Sigmoid colon (tissue), 6 donors: ENCODE measurements at regions not wholly inside any gene's neighbourhood (a gene's known extent, or its start where the extent isn't known, plus 50 kb on each side); places are given as distances from the start of the nearest gene placed in this dataset.
"Not testable (repeated sequence)": the region's sequence is repeated elsewhere in the genome, so short reads cannot be mapped to it uniquely, and the experiment has no call there.

Experiments
- DNase-seq: peaks from one replicate; pipeline ENCODE4 v3.0.0-alpha.2; 2019
- H3K27ac ChIP-seq, 4 donors: fragments of 200-600 bp; sonication (generic); one replicate each; pipeline ENCODE4 v1.5.1; 2016 to 2019; ENCODE audit warnings: mild to moderate bottlenecking in 1 of 4
- H3K27me3 ChIP-seq, 3 donors: fragments of 200-600 bp; sonication (generic); one replicate each; pipeline ENCODE4 v1.5.1; 2019; ENCODE audit warnings: mild to moderate bottlenecking in 1 of 3
- H3K36me3 ChIP-seq, 4 donors: fragments of 200-600 bp; sonication (generic); one replicate each; pipeline ENCODE4 v1.5.1; 2016 to 2019
- H3K4me1 ChIP-seq, 4 donors: fragments of 200-600 bp; sonication (generic); one replicate each; pipeline ENCODE4 v1.5.1; 2017 to 2019
- H3K4me3 ChIP-seq, 4 donors: fragments of 200-600 bp; sonication (generic); one replicate each; pipeline ENCODE4 v1.5.1; 2017 to 2019; ENCODE audit warnings: mild to moderate bottlenecking in 2 of 4, moderate library complexity in 1 of 4
- H3K9me3 ChIP-seq, 4 donors: fragments of 200-600 bp in 3 of 4; sonication (generic) in 3 of 4; one replicate each; pipeline versions ENCODE4 v1.5.1 to v1.6.1; 2013 to 2019
- WGBS, 2 donors: extraction: QIAGEN DNeasy Blood & Tissue Kit; methylation state at CpG; one replicate each; pipeline ENCODE4 v1.1.7; 2013; 5-methylcytosine and 5-hydroxymethylcytosine counted together
- intact Hi-C: fragments of 100-400 bp; cut with DNase I; formaldehyde crosslinking; loops from one replicate; pipeline ENCODE4 v1.15.1; 2023
- TF ChIP-seq, protein P1 (sequence below), 4 experiments: fragments of 450-650 bp in 3 of 4; fragments of 200-600 bp in 1 of 4; IDR thresholded peaks; one replicate each; pipeline ENCODE4 v1.5.1; 2016 to 2019; ENCODE audit warnings: antibody characterized with exemption in 4 of 4, mild to moderate bottlenecking in 3 of 4, moderate library complexity in 2 of 4
- donor health status: healthy with polysubstance abuse.
- donor health status: healthy.

GRCh38 chr20:29031262-29031982, 2226.0 kb upstream of the DEFB115 start:
- H3K4me1 ChIP-seq, intact Hi-C loops, DNase-seq, H3K36me3 ChIP-seq, H3K4me3 ChIP-seq, H3K27me3 ChIP-seq, H3K9me3 ChIP-seq, H3K27ac ChIP-seq: not testable (repeated sequence)
- WGBS, 2 donors, result 81 to 82% methylated on average over 15 of the region's 16 CpGs

GRCh38 chr20:29044239-29044638, 2213.2 kb upstream of the DEFB115 start:
- DNase-seq, H3K4me1 ChIP-seq, H3K4me3 ChIP-seq, H3K36me3 ChIP-seq, H3K27me3 ChIP-seq, H3K27ac ChIP-seq, intact Hi-C loops, H3K9me3 ChIP-seq: not testable (repeated sequence)
- WGBS, 2 donors, result 79 to 82% methylated on average over 12 of the region's 12 CpGs

- DNase-seq, H3K27me3 ChIP-seq, H3K36me3 ChIP-seq, H3K27ac ChIP-seq, intact Hi-C loops, H3K9me3 ChIP-seq, H3K4me1 ChIP-seq, H3K4me3 ChIP-seq: not testable (repeated sequence)
- 67 to 69% methylated on average over 4 of the region's 4 CpGs for WGBS, 2 donors
These were observed 2207.4 kb upstream of the DEFB115 start for GRCh38 chr20:29050008-29050606.

DNA sequence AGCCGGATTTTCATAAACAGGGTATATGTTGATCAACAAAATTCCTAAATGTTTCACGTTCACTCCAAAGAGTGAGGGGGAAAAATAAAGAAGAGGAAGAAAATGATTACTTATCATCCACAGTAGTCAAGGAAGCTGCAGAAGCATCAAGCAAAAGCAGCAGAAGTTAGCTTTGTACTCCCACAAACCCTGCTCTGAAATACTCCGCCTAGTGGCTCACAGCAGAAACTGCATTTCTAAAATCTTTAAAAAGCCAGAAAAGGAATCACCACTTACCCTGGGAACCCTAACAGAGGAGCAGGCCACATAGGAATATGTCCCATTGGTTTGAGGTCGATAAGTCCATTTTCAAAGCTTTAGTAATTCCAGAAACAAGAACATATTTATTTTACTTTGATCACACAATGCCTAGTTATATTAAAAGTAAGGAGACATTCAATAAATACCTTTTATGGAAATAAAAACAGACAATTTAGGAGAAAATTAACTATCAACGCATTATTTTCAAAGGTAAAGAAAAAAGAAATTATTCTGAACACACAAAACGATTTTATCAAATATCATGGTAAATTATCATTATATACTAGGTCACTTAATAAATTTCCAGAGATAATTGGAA, 2199.5 kb upstream of the DEFB115 start:
- H3K27ac ChIP-seq, H3K27me3 ChIP-seq, H3K4me1 ChIP-seq, H3K36me3 ChIP-seq, intact Hi-C loops, DNase-seq, H3K4me3 ChIP-seq, H3K9me3 ChIP-seq: not testable (repeated sequence)
- 29 to 34% methylated on average over 6 of the region's 6 CpGs for WGBS, 2 donors
- TF ChIP-seq, protein P1, sequence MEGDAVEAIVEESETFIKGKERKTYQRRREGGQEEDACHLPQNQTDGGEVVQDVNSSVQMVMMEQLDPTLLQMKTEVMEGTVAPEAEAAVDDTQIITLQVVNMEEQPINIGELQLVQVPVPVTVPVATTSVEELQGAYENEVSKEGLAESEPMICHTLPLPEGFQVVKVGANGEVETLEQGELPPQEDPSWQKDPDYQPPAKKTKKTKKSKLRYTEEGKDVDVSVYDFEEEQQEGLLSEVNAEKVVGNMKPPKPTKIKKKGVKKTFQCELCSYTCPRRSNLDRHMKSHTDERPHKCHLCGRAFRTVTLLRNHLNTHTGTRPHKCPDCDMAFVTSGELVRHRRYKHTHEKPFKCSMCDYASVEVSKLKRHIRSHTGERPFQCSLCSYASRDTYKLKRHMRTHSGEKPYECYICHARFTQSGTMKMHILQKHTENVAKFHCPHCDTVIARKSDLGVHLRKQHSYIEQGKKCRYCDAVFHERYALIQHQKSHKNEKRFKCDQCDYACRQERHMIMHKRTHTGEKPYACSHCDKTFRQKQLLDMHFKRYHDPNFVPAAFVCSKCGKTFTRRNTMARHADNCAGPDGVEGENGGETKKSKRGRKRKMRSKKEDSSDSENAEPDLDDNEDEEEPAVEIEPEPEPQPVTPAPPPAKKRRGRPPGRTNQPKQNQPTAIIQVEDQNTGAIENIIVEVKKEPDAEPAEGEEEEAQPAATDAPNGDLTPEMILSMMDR (IDR thresholded peaks at IDR 0.05), result peak in 1 of 4 experiments; percentile 15

- not testable (repeated sequence) for DNase-seq
These were observed 2195.0 kb upstream of the DEFB115 start for GRCh38 chr20:29062451-29062850.

DNA sequence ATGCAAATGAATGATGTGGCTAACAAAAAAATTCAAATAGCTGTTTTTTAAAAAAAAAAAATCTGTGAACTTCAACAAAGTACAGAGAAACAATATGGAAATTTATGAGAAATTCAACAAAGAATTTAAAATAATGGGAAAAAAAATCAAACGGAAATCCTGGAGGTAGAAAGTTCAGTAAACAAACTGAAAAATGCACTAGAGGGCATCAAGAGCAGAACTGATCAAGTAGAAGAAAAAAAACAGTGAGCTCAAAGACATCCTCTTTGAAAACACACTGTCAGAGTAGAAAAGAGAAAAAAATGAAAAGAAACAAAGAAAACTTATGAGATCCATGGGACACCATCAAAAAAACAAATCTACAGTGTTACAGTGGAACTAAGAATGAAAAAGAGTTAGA, 2191.1 kb upstream of the DEFB115 start:
- H3K27ac ChIP-seq, H3K4me3 ChIP-seq, H3K4me1 ChIP-seq, intact Hi-C loops, H3K9me3 ChIP-seq, H3K36me3 ChIP-seq, H3K27me3 ChIP-seq, DNase-seq: not testable (repeated sequence)
- WGBS, 2 donors, result 48 to 58% methylated on average over 1 of the region's 1 CpG

More at GRCh38 chr20:29062451-29062850, 2195.0 kb upstream of the DEFB115 start:
- H3K4me3 ChIP-seq, H3K4me1 ChIP-seq, H3K27ac ChIP-seq, intact Hi-C loops, H3K9me3 ChIP-seq, H3K27me3 ChIP-seq, H3K36me3 ChIP-seq: not testable (repeated sequence)
- 83 to 85% methylated on average over 11 of the region's 11 CpGs for WGBS, 2 donors

DNA sequence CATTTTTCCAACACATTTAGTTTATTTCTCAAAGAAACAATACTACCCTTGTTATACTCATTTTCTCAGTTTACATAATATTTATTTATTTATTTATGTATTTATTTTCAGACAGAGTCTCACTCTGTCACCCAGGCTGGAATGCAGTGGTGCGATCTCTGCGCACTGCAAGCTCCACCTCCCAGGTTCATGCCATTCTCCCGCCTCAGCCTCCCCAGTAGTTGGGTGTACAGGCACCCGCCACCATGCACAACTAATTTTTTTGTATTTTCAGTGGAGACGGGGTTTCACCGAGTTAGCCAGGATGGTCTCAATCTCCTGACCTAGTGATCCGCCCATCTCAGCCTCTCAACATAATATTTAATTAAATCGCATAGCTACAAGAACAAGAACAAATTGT, 2183.8 kb upstream of the DEFB115 start:
- WGBS, 2 donors, result 77 to 78% methylated on average over 8 of the region's 8 CpGs
- DNase-seq, H3K4me3 ChIP-seq, intact Hi-C loops, H3K27me3 ChIP-seq, H3K4me1 ChIP-seq, H3K27ac ChIP-seq, H3K36me3 ChIP-seq, H3K9me3 ChIP-seq: not testable (repeated sequence)
